WTC11 (cell line): ENCODE measurements at regions not wholly inside any gene's neighbourhood (a gene's known extent, or its start where the extent isn't known, plus 50 kb on each side); places are given as distances from the start of the nearest gene placed in this dataset.

ENCODE experiments used
- ATAC-seq: fragments of 200-7000 bp; cut with Tn5 transposase; 2 replicates; pipeline ENCODE4 v1.10.0; 2021; ENCODE audit warnings: mild to moderate bottlenecking, moderate library complexity
- CTCF ChIA-PET: fragments of 300-600 bp; sonication (Branson Sonifier 250); formaldehyde crosslinking; loops from one replicate; lab custom pipeline; 2021; ENCODE audit warnings: antibody characterized with exemption; lab: Charles Lee
- POLR2A ChIA-PET: fragments of 350-600 bp; sonication (Branson Sonifier 250); formaldehyde crosslinking; loops from one replicate; lab custom pipeline; 2021; ENCODE audit warnings: antibody characterized with exemption; lab: Charles Lee
- DNase-seq: peaks from one replicate; pipeline ENCODE4 v3.0.0; 2021; ENCODE audit warnings: low spot score
- H3K27ac Mint-ChIP-seq: 2 replicates; pipeline ENCODE4 v1.8.0; 2021; ENCODE audit warnings: mixed read lengths
- H3K27me3 Mint-ChIP-seq: 2 replicates; pipeline ENCODE4 v1.8.0; 2021; ENCODE audit warnings: low read depth, mild to moderate bottlenecking, moderate library complexity, mixed read lengths
- H3K36me3 Mint-ChIP-seq: 2 replicates; pipeline ENCODE4 v1.8.0; 2021; ENCODE audit warnings: mixed read lengths
- H3K4me1 Mint-ChIP-seq: 2 replicates; pipeline ENCODE4 v1.8.0; 2022; ENCODE audit warnings: mixed read lengths
- H3K4me3 Mint-ChIP-seq: 2 replicates; pipeline ENCODE4 v1.8.0; 2021; ENCODE audit warnings: mild to moderate bottlenecking, moderate library complexity, mixed read lengths
- H3K9me3 Mint-ChIP-seq: 2 replicates; pipeline ENCODE4 v1.8.0; 2021; ENCODE audit warnings: mixed read lengths
- CREM ChIP-seq: sonication (generic); formaldehyde crosslinking; IDR thresholded peaks from 2 replicates; pipeline ENCODE4 v1.8.1; 2022; ENCODE audit warnings: mild to moderate bottlenecking, missing genetic modification reagents, moderate library complexity
- ELF4 ChIP-seq: sonication (generic); formaldehyde crosslinking; IDR thresholded peaks from 2 replicates; pipeline ENCODE4 v1.8.1; 2022; ENCODE audit warnings: low read depth, mild to moderate bottlenecking, moderate library complexity, missing genetic modification reagents
- ESRRA ChIP-seq: sonication (generic); formaldehyde crosslinking; IDR thresholded peaks from 2 replicates; pipeline ENCODE4 v1.8.1; 2022; ENCODE audit warnings: mild to moderate bottlenecking, missing genetic modification reagents, borderline replicate concordance
- KAT7 ChIP-seq: sonication (generic); formaldehyde crosslinking; IDR thresholded peaks from 2 replicates; pipeline ENCODE4 v1.8.1; 2023; ENCODE audit warnings: missing genetic modification reagents, mild to moderate bottlenecking, borderline replicate concordance
- MXD4 ChIP-seq: fragments of 250-450 bp; sonication (Bioruptor Pico); IDR thresholded peaks from 2 replicates; pipeline ENCODE4 v1.8.0; 2021; ENCODE audit warnings: mild to moderate bottlenecking, moderate library complexity, borderline replicate concordance
- NFE2L1 ChIP-seq: sonication (generic); formaldehyde crosslinking; IDR thresholded peaks from 2 replicates; pipeline ENCODE4 v1.8.1; 2023; ENCODE audit warnings: missing genetic modification reagents
- NR2C2 ChIP-seq: sonication (generic); formaldehyde crosslinking; IDR thresholded peaks from 2 replicates; pipeline ENCODE4 v1.8.0; 2022; ENCODE audit warnings: mild to moderate bottlenecking, missing genetic modification reagents
- PRRX2 ChIP-seq: fragments of 250-450 bp; sonication (Bioruptor Pico); IDR thresholded peaks from 2 replicates; pipeline ENCODE4 v1.8.0; 2021; ENCODE audit warnings: mild to moderate bottlenecking
- RORB ChIP-seq: fragments of 250-450 bp; sonication (Bioruptor Pico); IDR thresholded peaks from 2 replicates; pipeline ENCODE4 v1.9.0; 2021; ENCODE audit warnings: mild to moderate bottlenecking
- SP1 ChIP-seq: sonication (generic); formaldehyde crosslinking; conservative IDR thresholded peaks from 2 replicates; pipeline ENCODE4 v1.8.1; 2022; ENCODE audit warnings: missing genetic modification reagents
- TCF7 ChIP-seq: sonication (generic); formaldehyde crosslinking; IDR thresholded peaks from 2 replicates; pipeline ENCODE4 v1.8.0; 2022; ENCODE audit warnings: mild to moderate bottlenecking, low read depth, missing genetic modification reagents, moderate library complexity
- TEAD1 ChIP-seq: sonication (generic); formaldehyde crosslinking; IDR thresholded peaks from 2 replicates; pipeline ENCODE4 v1.8.0; 2022; ENCODE audit warnings: mild to moderate bottlenecking, missing genetic modification reagents
- ZNF396 ChIP-seq: fragments of 250-450 bp; sonication (Bioruptor Pico); IDR thresholded peaks from 2 replicates; pipeline ENCODE4 v1.8.0; 2021; ENCODE audit warnings: mild to moderate bottlenecking, moderate library complexity, borderline replicate concordance
- ZNF423 ChIP-seq: fragments of 250-450 bp; sonication (Bioruptor Pico); IDR thresholded peaks from 2 replicates; pipeline ENCODE4 v2.1.2; 2022; ENCODE audit warnings: mild to moderate bottlenecking, moderate library complexity
- TF ChIP-seq, protein P1 (sequence below): sonication (generic); formaldehyde crosslinking; IDR thresholded peaks from 2 replicates; pipeline ENCODE4 v1.8.0; 2023; ENCODE audit warnings: missing genetic modification reagents
- TF ChIP-seq, protein P2 (sequence below): sonication (generic); formaldehyde crosslinking; IDR thresholded peaks from 2 replicates; pipeline ENCODE4 v1.8.0; 2022; ENCODE audit warnings: mild to moderate bottlenecking, missing genetic modification reagents
- TF ChIP-seq, protein P3 (sequence below): sonication (generic); formaldehyde crosslinking; IDR thresholded peaks from 2 replicates; pipeline ENCODE4 v1.8.0; 2022; ENCODE audit warnings: mild to moderate bottlenecking, missing genetic modification reagents
- TF ChIP-seq, protein P4 (sequence below): fragments of 250-450 bp; sonication (Bioruptor Pico); IDR thresholded peaks from 2 replicates; pipeline ENCODE4 v2.1.2; 2022; ENCODE audit warnings: mild to moderate bottlenecking, moderate library complexity
- TF ChIP-seq, protein P5 (sequence below): sonication (generic); formaldehyde crosslinking; IDR thresholded peaks from 2 replicates; pipeline ENCODE4 v1.8.1; 2023; ENCODE audit warnings: mild to moderate bottlenecking, missing genetic modification reagents, moderate library complexity
- TF ChIP-seq, protein P6 (sequence below): sonication (generic); formaldehyde crosslinking; IDR thresholded peaks from 2 replicates; pipeline ENCODE4 v1.8.1; 2023; ENCODE audit warnings: mild to moderate bottlenecking, moderate library complexity, missing genetic modification reagents
- TF ChIP-seq, protein P7 (sequence below): fragments of 200-600 bp; IDR thresholded peaks from 2 replicates; pipeline ENCODE4 v1.8.0; 2022; ENCODE audit warnings: antibody characterized with exemption

DNA sequence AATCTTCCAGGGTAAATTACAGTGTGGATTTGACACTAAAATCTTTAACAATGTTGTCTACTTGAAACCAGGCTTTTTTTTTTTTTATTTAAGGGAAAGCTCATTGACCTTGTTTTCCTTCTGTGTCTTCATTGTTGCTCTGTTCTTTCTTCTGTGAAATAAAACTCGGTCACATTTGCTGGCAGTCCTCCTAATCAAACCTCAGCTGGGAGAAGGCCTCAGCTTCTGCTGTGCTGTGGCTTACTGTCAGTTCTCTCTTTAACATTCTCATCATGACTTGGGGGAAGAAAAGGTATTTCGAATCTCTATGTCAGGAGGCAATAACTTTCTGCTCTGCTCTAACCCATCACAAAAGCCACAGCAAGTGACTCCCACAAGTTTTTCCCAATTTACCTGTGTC lies 268.9 kb downstream of the ZNF608 start:
- H3K27ac Mint-ChIP-seq, result peak overlapping the region; percentile 83
- DNase-seq (no peak), ATAC-seq (no peak)
- H3K27me3 Mint-ChIP-seq, result no peaks in the 10 kb centered on the region
- H3K9me3 Mint-ChIP-seq, result peaks cover 8% of the 10 kb centered on the region
- H3K4me1 Mint-ChIP-seq, result peaks cover 32% of the 10 kb centered on the region
- no peak overlapping the region for H3K4me3 Mint-ChIP-seq
- H3K36me3 Mint-ChIP-seq, result peaks cover 3% of the 10 kb centered on the region; the same call in 1 of the 2 replicates
- no peak for TF ChIP-seq SP1
- TF ChIP-seq CREM (CRISPR knock-in tag), result no peak
- no peak for TF ChIP-seq KAT7 (CRISPR knock-in tag)
- no peak for TF ChIP-seq NR2C2 (CRISPR knock-in tag)
- TF ChIP-seq ESRRA (CRISPR knock-in tag), result no peak
- no peak for TF ChIP-seq TCF7 (CRISPR knock-in tag)
- no peak for TF ChIP-seq RORB (CRISPR knock-in tag)
- no peak for TF ChIP-seq ZNF396 (CRISPR knock-in tag)
- no peak for TF ChIP-seq TEAD1
- TF ChIP-seq, protein P1, sequence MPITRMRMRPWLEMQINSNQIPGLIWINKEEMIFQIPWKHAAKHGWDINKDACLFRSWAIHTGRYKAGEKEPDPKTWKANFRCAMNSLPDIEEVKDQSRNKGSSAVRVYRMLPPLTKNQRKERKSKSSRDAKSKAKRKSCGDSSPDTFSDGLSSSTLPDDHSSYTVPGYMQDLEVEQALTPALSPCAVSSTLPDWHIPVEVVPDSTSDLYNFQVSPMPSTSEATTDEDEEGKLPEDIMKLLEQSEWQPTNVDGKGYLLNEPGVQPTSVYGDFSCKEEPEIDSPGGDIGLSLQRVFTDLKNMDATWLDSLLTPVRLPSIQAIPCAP (CRISPR knock-in tag), result no peak
- TF ChIP-seq MXD4 (CRISPR knock-in tag), result no peak
- TF ChIP-seq ELF4 (CRISPR knock-in tag), result no peak
- TF ChIP-seq, protein P2, sequence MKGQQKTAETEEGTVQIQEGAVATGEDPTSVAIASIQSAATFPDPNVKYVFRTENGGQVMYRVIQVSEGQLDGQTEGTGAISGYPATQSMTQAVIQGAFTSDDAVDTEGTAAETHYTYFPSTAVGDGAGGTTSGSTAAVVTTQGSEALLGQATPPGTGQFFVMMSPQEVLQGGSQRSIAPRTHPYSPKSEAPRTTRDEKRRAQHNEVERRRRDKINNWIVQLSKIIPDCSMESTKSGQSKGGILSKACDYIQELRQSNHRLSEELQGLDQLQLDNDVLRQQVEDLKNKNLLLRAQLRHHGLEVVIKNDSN (CRISPR knock-in tag), result no peak
- no peak for TF ChIP-seq NFE2L1 (CRISPR knock-in tag)
- CTCF ChIA-PET, result no interaction called here
- POLR2A ChIA-PET, result interaction anchor here (0.9 kb wide), 1 partner anchor 8 kb away, joined by 4 read pairs; no protein-coding TSS in a partner anchor

DNA sequence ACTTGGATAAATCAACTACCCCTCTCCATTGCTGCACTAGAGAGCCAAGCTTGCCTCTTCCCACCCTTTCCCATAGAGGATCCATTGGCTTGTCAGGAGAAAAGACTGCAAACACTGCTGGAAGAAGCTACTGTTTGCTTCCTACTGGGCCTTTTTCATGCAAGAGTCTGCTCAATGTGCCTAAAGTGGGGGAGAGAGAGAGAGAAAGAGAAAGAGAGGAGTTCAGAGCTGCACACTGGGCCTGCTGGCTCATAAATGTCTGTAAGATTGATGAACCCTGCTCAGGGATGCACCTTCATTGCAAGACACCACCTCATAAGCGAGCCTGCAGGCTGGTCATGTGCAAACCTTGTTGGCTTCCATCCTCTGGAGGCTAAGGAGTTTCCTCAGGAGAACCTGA lies 269.4 kb downstream of the ZNF608 start:
- DNase-seq (no peak), ATAC-seq (peak; percentile 92)
- H3K36me3 Mint-ChIP-seq, result peaks cover 5% of the 10 kb centered on the region
- TF ChIP-seq ZNF396 (CRISPR knock-in tag), result peak; percentile 68; the same call in 1 of the 2 replicates
- TF ChIP-seq, protein P3, sequence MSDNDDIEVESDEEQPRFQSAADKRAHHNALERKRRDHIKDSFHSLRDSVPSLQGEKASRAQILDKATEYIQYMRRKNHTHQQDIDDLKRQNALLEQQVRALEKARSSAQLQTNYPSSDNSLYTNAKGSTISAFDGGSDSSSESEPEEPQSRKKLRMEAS (CRISPR knock-in tag), result 0 out of 2 replicates have a peak, but pooled peaks have one; percentile 24
- TF ChIP-seq, protein P4, sequence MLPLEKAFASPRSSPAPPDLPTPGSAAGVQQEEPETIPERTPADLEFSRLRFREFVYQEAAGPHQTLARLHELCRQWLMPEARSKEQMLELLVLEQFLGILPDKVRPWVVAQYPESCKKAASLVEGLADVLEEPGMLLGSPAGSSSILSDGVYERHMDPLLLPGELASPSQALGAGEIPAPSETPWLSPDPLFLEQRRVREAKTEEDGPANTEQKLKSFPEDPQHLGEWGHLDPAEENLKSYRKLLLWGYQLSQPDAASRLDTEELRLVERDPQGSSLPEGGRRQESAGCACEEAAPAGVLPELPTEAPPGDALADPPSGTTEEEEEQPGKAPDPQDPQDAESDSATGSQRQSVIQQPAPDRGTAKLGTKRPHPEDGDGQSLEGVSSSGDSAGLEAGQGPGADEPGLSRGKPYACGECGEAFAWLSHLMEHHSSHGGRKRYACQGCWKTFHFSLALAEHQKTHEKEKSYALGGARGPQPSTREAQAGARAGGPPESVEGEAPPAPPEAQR (CRISPR knock-in tag), result no peak
- 0 out of 2 replicates have a peak, but pooled peaks have one; percentile 23 for TF ChIP-seq MXD4 (CRISPR knock-in tag)
- H3K27me3 Mint-ChIP-seq, result no peaks in the 10 kb centered on the region
- ChIA-PET CTCF (no interaction called here), POLR2A (interaction anchor here (0.5 to 0.9 kb wide), 2 partner anchors 8 to 54 kb away, joined by 3 to 4 read pairs; no protein-coding TSS in a partner anchor)
- peaks cover 34% of the 10 kb centered on the region for H3K4me1 Mint-ChIP-seq
- H3K4me3 Mint-ChIP-seq, result no peak overlapping the region
- peak overlapping the region; percentile 68 for H3K27ac Mint-ChIP-seq
- peaks cover 10% of the 10 kb centered on the region for H3K9me3 Mint-ChIP-seq

DNA sequence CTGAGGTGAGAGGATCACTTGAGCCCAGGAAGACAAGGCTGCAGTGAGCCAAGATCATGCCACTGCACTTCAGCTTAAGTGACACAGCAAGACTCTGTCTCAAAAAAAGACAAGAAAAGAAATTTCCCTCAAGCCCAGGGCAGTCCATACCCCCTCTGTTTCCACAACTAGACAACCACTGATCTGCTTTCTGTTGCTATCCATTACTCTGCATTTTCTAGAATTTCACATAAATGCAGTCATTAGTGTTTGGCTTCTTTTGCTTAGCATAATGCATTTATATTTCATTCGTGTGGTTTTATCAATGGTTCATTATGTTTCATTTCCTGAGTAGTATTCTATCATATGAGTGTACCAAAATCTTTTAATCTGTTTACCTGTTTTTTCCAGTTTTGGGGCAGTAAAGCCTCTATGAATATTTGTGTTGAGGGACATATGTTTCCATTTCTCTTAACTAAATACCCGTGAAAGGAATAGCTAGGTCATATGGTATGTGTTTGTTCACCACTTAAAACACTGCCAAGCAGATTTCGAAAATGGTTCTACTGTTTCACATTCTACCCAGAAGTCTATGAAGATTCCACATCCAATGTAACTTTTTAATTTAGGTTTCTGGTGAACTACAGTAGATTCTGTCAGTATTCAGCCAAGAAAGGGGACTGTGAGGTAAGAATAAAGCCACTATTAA lies 271.8 kb downstream of the ZNF608 start:
- H3K27ac Mint-ChIP-seq, result no peak overlapping the region
- H3K36me3 Mint-ChIP-seq, result peaks cover 7% of the 10 kb centered on the region
- CTCF ChIA-PET, result no interaction called here
- no peak overlapping the region for H3K4me3 Mint-ChIP-seq
- no peak for ATAC-seq
- no peak for DNase-seq
- no peaks in the 10 kb centered on the region for H3K27me3 Mint-ChIP-seq
- peaks cover 12% of the 10 kb centered on the region for H3K9me3 Mint-ChIP-seq
- POLR2A ChIA-PET, result no interaction called here
- H3K4me1 Mint-ChIP-seq, result peaks cover 50% of the 10 kb centered on the region
- TF ChIP-seq ELF4 (CRISPR knock-in tag) (no peak), PRRX2 (CRISPR knock-in tag) (no peak), ZNF423 (CRISPR knock-in tag) (no peak)
- TF ChIP-seq, protein P2 (CRISPR knock-in tag), result no peak
- TF ChIP-seq, protein P5, sequence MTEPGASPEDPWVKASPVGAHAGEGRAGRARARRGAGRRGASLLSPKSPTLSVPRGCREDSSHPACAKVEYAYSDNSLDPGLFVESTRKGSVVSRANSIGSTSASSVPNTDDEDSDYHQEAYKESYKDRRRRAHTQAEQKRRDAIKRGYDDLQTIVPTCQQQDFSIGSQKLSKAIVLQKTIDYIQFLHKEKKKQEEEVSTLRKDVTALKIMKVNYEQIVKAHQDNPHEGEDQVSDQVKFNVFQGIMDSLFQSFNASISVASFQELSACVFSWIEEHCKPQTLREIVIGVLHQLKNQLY (CRISPR knock-in tag), result no peak
- TF ChIP-seq, protein P6, sequence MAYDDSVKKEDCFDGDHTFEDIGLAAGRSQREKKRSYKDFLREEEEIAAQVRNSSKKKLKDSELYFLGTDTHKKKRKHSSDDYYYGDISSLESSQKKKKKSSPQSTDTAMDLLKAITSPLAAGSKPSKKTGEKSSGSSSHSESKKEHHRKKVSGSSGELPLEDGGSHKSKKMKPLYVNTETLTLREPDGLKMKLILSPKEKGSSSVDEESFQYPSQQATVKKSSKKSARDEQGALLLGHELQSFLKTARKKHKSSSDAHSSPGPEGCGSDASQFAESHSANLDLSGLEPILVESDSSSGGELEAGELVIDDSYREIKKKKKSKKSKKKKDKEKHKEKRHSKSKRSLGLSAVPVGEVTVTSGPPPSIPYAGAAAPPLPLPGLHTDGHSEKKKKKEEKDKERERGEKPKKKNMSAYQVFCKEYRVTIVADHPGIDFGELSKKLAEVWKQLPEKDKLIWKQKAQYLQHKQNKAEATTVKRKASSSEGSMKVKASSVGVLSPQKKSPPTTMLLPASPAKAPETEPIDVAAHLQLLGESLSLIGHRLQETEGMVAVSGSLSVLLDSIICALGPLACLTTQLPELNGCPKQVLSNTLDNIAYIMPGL (CRISPR knock-in tag), result no peak
- TF ChIP-seq, protein P7, sequence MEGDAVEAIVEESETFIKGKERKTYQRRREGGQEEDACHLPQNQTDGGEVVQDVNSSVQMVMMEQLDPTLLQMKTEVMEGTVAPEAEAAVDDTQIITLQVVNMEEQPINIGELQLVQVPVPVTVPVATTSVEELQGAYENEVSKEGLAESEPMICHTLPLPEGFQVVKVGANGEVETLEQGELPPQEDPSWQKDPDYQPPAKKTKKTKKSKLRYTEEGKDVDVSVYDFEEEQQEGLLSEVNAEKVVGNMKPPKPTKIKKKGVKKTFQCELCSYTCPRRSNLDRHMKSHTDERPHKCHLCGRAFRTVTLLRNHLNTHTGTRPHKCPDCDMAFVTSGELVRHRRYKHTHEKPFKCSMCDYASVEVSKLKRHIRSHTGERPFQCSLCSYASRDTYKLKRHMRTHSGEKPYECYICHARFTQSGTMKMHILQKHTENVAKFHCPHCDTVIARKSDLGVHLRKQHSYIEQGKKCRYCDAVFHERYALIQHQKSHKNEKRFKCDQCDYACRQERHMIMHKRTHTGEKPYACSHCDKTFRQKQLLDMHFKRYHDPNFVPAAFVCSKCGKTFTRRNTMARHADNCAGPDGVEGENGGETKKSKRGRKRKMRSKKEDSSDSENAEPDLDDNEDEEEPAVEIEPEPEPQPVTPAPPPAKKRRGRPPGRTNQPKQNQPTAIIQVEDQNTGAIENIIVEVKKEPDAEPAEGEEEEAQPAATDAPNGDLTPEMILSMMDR, result no peak
